ENCODE measurements at regions not wholly inside any gene's neighbourhood (a gene's known extent, or its start where the extent isn't known, plus 50 kb on each side); places are given as distances from the start of the nearest gene placed in this dataset.
"Not testable (repeated sequence)": the region's sequence is repeated elsewhere in the genome, so short reads cannot be mapped to it uniquely, and the experiment has no call there.

GRCh38 chr15:77934516-77934915, 143.0 kb downstream of the TBC1D2B start:
- TF ChIP-seq ZNF678 (CRISPR knock-in tag; IDR thresholded peaks at IDR 0.05); ZSCAN5A (CRISPR knock-in tag; IDR thresholded peaks at IDR 0.05; ENCODE audit: borderline replicate concordance); ELF4 (CRISPR knock-in tag; IDR thresholded peaks at IDR 0.05; ENCODE audit: borderline replicate concordance); ZNF138 (CRISPR knock-in tag; IDR thresholded peaks at IDR 0.05; ENCODE audit: low read depth): not testable (repeated sequence)
